Thoracic aorta (tissue), 2 donors: ENCODE measurements at regions not wholly inside any gene's neighbourhood (a gene's known extent, or its start where the extent isn't known, plus 50 kb on each side); places are given as distances from the start of the nearest gene placed in this dataset.

Source experiments
- ATAC-seq: fragments of 150-250 bp; one replicate; pipeline ENCODE4 v1.8.0; 2017; ENCODE audit warnings: low read depth; ENCODE audit not compliant: insufficient number of reproducible peaks, low FRiP score
- DNase-seq: peaks from one replicate; pipeline ENCODE4 v3.0.0-alpha.2; 2020; ENCODE audit warnings: low spot score
- H3K27ac ChIP-seq, 2 donors: fragments of 200-600 bp; sonication (generic); 1 replicate in 1 of 2; 2 replicates in 1 of 2; pipeline ENCODE4 v1.5.1; 2016; ENCODE audit warnings: mild to moderate bottlenecking in 2 of 2, moderate library complexity in 2 of 2
- H3K27me3 ChIP-seq: fragments of 200-600 bp; sonication (generic); replicated peaks from 2 replicates; pipeline ENCODE4 v1.6.0; 2016; ENCODE audit warnings: mild to moderate bottlenecking; ENCODE audit not compliant: insufficient read depth
- H3K36me3 ChIP-seq: fragments of 200-600 bp; sonication (generic); one replicate; pipeline ENCODE4 v1.5.1; 2016
- H3K4me1 ChIP-seq, 2 donors: fragments of 200-600 bp; sonication (generic); 1 replicate in 1 of 2; 2 replicates in 1 of 2; pipeline versions ENCODE4 v1.5.1 to v1.6.0; 2016; ENCODE audit warnings: low read depth in 2 of 2, mild to moderate bottlenecking in 1 of 2; ENCODE audit not compliant: control insufficient read depth in 1 of 2
- H3K4me3 ChIP-seq: fragments of 200-600 bp; sonication (generic); 2 replicates; pipeline ENCODE4 v1.5.1; 2016; ENCODE audit warnings: mild to moderate bottlenecking
- H3K9me3 ChIP-seq: fragments of 200-600 bp; sonication (generic); 2 replicates; pipeline ENCODE4 v1.5.1; 2016
- CTCF ChIP-seq: fragments of 200-600 bp; sonication (generic); IDR thresholded peaks from one replicate; pipeline ENCODE4 v1.5.1; 2019; ENCODE audit warnings: antibody characterized with exemption

- DNase-seq (no peak), ATAC-seq (no peak)
- no peak for TF ChIP-seq CTCF
- Histone ChIP-seq H3K4me3 (no peak overlapping the region), H3K36me3 (no peaks in the 10 kb centered on the region), H3K4me1 (no peaks in the 10 kb centered on the region), H3K27ac (no peak overlapping the region), H3K9me3 (no peaks in the 10 kb centered on the region), H3K27me3 (no peaks in the 10 kb centered on the region)
Observed at GRCh38 chr12:91937009-91937408, 208.6 kb downstream of the BTG1 start.

GRCh38 chr12:91935296-91935695 lies 210.3 kb downstream of the BTG1 start:
- H3K36me3 ChIP-seq = no peaks in the 10 kb centered on the region
- ATAC-seq = no peak
- TF ChIP-seq CTCF = no peak
- no peak overlapping the region for H3K4me3 ChIP-seq
- H3K9me3 ChIP-seq = no peaks in the 10 kb centered on the region
- no peaks in the 10 kb centered on the region for H3K4me1 ChIP-seq
- no peak overlapping the region for H3K27ac ChIP-seq
- no peaks in the 10 kb centered on the region for H3K27me3 ChIP-seq
- DNase-seq = no peak

- no peaks in the 10 kb centered on the region for H3K9me3 ChIP-seq
- ATAC-seq = no peak
- H3K36me3 ChIP-seq = no peaks in the 10 kb centered on the region
- H3K4me1 ChIP-seq = no peaks in the 10 kb centered on the region
- H3K4me3 ChIP-seq = no peak overlapping the region
- TF ChIP-seq CTCF = no peak
- DNase-seq = no peak
- H3K27ac ChIP-seq = no peak overlapping the region
- no peaks in the 10 kb centered on the region for H3K27me3 ChIP-seq
Observed at GRCh38 chr12:91931111-91931510, 214.5 kb downstream of the BTG1 start.

GRCh38 chr12:91928501-91928900 lies 217.1 kb downstream of the BTG1 start:
- Histone ChIP-seq H3K27me3 (no peaks in the 10 kb centered on the region), H3K4me3 (no peak overlapping the region), H3K36me3 (no peaks in the 10 kb centered on the region), H3K9me3 (no peaks in the 10 kb centered on the region), H3K4me1 (no peaks in the 10 kb centered on the region), H3K27ac (no peak overlapping the region)
- ATAC-seq = no peak
- no peak for DNase-seq
- TF ChIP-seq CTCF = no peak

GRCh38 chr12:91926848-91927247 lies 218.8 kb downstream of the BTG1 start:
- H3K36me3 ChIP-seq = no peaks in the 10 kb centered on the region
- H3K4me1 ChIP-seq = no peaks in the 10 kb centered on the region
- no peak overlapping the region for H3K4me3 ChIP-seq
- ATAC-seq (no peak), DNase-seq (no peak)
- H3K27ac ChIP-seq = no peak overlapping the region
- no peaks in the 10 kb centered on the region for H3K27me3 ChIP-seq
- no peaks in the 10 kb centered on the region for H3K9me3 ChIP-seq
- no peak for TF ChIP-seq CTCF
